ENCODE measurements at regions not wholly inside any gene's neighbourhood (a gene's known extent, or its start where the extent isn't known, plus 50 kb on each side); places are given as distances from the start of the nearest gene placed in this dataset.

DNA sequence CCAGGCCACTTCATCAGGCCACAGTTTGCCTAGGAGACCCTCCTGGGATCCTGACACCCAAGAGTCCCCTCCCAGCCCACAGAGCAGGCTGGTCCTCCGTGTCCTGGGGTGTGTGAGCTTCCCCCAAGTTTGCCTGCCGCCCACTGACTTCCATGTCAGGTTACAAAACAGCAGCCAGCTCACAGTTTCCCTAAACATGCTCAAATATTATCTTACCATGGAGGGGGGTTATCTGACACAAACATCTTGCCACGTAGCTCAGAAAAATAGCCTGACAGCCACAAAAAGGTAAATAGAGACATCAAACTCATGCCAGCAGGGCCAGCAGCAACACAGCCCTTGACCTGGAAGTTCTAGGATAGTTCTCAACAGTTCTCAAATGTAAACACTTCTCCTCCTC lies 346.5 kb downstream of the TNS1 start:
- no peak for DNase-seq (ENCODE audit: low read depth, low spot score)

DNA sequence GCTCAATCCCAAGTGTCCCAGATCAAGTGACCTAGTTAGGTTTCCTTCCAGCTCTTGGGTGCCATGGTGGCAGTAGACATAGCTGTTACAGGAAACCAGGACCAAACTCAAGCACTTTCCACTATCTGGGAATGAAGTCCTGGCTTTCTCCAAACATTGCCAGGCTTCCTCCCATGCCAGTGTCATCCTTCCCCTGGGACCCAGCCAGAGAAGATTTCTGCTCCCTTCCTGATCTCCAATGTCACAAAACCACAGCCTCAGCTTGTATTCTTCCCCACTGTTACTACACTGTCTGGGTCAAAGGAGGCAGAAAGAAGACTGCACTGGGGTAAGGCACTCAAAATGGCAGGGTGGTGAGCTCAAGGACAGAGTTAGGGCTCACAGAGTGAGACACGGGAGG lies 347.1 kb downstream of the TNS1 start:
- no peak for DNase-seq (ENCODE audit: low read depth, low spot score)

DNA sequence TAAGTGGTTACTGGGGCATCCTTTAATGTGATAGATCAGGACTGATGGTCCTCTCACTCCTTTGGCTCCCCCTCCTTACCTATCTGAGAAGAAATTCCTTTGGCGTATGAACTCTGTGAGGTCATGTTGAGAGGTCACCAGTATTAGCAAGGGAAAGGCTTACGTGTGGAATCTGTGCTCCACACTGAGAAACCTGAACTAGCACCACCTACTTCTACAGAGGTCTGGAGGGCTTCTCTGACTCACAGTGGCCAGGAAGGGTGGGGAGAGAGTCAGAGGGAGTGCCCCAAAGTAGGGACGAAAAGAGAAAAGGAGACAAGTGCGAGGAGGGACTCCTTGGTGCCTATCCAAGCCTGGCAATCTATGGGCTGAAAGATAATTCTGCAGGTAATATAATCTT lies 348.6 kb downstream of the TNS1 start:
- no peak for DNase-seq (ENCODE audit: low read depth, low spot score)

GRCh38 chr2:217652761-217653639 lies 349.8 kb downstream of the TNS1 start:
- DNase-seq (ENCODE audit: low read depth, low spot score), result peak; percentile 86

- peak; percentile 60 for DNase-seq (ENCODE audit: low read depth, low spot score)
Measured at GRCh38 chr2:217650716-217651360, 352.0 kb downstream of the TNS1 start.

GRCh38 chr2:217650229-217650628 lies 352.6 kb downstream of the TNS1 start:
- no peak for DNase-seq (ENCODE audit: low read depth, low spot score)

GRCh38 chr2:217647925-217648324 lies 354.9 kb downstream of the TNS1 start:
- no peak for DNase-seq (ENCODE audit: low read depth, low spot score)

GRCh38 chr2:217647226-217647625 lies 355.6 kb downstream of the TNS1 start:
- no peak for DNase-seq (ENCODE audit: low read depth, low spot score)

DNA sequence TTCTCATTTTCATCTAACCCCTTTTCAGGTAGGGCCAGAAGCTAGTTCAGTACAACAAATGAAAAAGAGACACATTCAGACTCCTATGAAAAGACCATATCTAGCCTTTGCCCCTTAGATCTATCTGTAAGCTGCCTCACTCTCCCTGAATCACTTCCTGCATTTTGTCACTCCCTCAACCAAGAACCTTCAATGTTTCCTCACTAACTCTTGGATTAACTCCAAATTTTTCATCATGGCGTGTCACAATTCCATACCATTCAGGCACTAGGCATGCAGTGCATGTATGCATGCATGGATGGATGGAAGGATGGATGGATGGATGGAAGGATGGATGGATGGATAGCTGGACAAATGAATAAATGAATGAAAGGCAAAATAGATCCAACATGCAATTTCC lies 356.9 kb downstream of the TNS1 start:
- no peak for DNase-seq (ENCODE audit: low read depth, low spot score)

GRCh38 chr2:217643789-217644301 lies 358.9 kb downstream of the TNS1 start:
- DNase-seq (ENCODE audit: low read depth, low spot score), result no peak

GRCh38 chr2:217642944-217643343 lies 359.9 kb downstream of the TNS1 start:
- DNase-seq (ENCODE audit: low read depth, low spot score), result no peak

DNA sequence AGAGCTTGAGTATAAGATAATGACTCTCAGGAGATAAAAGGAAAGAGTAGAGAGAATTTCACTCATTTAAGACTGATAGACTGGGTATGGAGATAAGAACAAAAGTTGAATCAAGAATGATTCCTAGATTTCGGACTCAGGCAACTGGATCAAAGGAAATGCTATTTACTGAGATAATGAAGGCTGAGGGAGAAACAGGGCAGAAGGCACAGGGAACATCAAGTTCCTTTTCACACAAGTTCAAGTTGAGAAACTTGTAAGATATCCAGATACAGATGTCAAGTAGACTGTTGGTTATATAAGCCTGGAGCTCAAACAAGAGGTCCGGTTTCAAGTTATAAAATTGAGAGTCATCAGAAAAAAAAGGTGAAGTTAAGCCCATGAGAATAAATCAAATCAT lies 360.8 kb downstream of the TNS1 start:
- DNase-seq (ENCODE audit: low read depth, low spot score), result no peak

GRCh38 chr2:217639481-217639880 lies 363.3 kb downstream of the TNS1 start:
- no peak for DNase-seq (ENCODE audit: low read depth, low spot score)

- DNase-seq (ENCODE audit: low read depth, low spot score), result no peak
Measured at GRCh38 chr2:217638533-217638932, 364.3 kb downstream of the TNS1 start.

DNA sequence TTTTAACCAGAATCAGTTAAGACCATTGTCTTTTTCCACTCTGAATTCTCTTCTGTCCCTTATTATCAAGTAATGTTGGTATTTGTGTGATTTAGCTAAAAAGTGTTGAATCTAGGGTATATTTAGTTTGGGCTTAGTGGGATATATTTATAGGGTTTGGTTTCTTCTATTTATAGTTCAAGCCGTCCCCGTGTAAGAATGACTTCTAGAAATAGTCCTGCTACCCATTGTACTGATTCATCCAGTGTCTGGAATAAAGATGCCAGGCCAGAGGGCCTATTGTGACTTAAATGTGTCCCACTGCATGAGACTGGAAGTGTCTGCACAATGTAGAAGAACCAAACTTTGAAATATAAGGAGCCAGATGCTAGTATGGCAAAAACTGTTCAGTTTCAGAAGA lies 364.8 kb downstream of the TNS1 start:
- no peak for DNase-seq (ENCODE audit: low read depth, low spot score)

- DNase-seq (ENCODE audit: low read depth, low spot score), result no peak
Measured at GRCh38 chr2:217636991-217637561, 365.7 kb downstream of the TNS1 start.

DNA sequence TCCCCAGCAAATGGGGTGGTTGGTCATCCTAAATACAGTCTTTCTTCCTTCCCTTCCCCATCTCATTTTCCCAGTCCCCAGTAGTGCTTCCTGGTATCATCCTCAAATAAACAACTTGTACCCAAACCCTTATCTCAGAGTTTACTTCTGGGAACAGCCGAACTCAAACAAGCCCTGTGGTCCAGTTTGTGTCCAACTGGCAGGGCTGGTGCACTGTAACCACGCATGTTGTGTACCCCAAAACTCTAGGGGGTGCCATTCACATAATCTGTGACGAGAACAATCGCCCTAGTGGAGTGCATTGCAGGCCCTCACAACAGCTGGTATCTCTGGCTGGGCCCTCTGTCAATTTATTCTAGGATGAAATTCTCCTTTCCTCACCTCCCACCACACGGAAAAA lies 366.2 kb downstream of the TNS1 start:
- no peak for DNase-seq (ENCODE audit: low read depth, low spot score)

DNA sequence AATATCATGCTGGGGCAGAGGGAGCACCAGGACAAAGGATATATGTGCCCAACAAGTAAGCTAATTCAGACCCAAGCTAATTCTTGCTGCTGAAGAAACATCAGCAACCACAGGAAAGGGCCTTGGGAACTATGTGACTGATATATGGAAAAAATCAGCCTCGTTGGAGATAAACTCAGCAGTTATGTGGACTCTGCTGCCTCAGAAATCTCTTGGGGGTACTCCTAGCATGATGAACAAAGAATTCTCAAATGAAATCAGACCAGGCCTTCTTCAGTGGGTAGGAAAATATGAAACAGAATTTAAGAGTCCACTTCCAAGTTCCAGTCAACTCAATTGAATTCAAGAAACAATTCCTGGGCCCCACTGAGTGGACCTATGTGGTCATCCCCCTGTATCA lies 367.9 kb downstream of the TNS1 start:
- no peak for DNase-seq (ENCODE audit: low read depth, low spot score)

- DNase-seq (ENCODE audit: low read depth, low spot score), result no peak
Measured at GRCh38 chr2:217632043-217632442, 370.8 kb downstream of the TNS1 start.

DNA sequence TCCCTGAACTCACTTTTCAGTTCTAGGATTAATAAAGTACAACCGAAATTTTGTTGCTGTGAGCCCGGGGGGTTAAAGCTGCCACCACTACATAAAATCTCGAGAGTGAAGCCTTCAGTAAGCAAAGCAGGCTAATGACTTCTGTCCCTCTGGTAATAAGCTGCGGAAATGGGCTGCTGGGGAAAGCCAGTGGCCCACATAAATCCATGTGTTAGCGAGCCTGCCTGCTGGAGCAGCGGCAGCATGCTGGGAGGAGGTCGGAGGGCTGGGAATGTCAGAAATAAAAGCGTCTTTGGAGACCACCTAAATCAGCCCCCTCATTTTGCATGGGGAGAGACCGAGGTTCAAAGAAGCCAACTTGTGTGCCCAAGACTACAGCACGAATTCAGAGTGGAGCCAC lies 371.7 kb downstream of the TNS1 start:
- DNase-seq (ENCODE audit: low read depth, low spot score), result no peak

GRCh38 chr2:217629347-217629746 lies 373.4 kb downstream of the TNS1 start:
- DNase-seq (ENCODE audit: low read depth, low spot score), result no peak

DNA sequence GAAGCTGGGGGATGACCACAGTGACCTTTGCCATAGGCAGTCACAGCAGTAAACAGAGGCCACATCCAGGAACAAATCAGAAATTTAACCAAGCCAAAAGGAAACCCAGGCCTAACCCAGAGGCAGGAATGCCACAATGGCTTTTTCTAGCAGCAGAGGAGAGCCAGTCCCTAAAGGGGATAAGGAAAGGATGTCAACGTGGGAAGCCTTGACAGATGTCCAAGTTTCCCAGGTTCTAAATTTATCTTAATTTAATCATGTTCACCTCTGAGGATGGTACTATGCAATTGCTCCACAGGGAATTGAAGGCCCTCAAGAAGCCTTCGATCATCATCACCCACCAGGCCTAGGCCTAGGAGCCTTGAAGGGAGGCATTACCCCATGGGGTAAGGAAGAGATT lies 374.7 kb downstream of the TNS1 start:
- DNase-seq (ENCODE audit: low read depth, low spot score), result no peak

- no peak for DNase-seq (ENCODE audit: low read depth, low spot score)
Measured at GRCh38 chr2:217626926-217627325, 375.9 kb downstream of the TNS1 start.

All from astrocyte of the hippocampus (primary cell).